ENCODE measurements at regions not wholly inside any gene's neighbourhood (a gene's known extent, or its start where the extent isn't known, plus 50 kb on each side); places are given as distances from the start of the nearest gene placed in this dataset.

DNA sequence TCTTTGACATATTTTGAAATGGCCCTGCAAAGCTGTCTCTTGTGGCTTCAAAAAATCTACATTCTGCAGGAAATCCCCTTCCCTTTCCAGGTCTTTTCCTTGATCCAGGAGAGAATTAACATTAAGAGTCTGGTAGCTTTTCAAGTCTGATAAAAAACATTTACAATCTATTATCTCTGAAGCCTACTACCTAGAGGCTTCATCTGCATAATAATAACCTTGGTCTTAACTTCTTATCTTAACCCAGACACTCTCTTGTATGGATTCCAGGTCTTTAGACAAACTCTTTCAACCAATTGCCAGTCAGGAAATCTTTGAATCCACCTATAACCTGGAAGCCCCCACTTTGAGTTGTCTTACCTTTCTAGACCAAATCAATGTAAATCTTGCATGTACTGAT lies 179.3 kb upstream of the ZC3H15 start:
- TF ChIP-seq, protein P1, sequence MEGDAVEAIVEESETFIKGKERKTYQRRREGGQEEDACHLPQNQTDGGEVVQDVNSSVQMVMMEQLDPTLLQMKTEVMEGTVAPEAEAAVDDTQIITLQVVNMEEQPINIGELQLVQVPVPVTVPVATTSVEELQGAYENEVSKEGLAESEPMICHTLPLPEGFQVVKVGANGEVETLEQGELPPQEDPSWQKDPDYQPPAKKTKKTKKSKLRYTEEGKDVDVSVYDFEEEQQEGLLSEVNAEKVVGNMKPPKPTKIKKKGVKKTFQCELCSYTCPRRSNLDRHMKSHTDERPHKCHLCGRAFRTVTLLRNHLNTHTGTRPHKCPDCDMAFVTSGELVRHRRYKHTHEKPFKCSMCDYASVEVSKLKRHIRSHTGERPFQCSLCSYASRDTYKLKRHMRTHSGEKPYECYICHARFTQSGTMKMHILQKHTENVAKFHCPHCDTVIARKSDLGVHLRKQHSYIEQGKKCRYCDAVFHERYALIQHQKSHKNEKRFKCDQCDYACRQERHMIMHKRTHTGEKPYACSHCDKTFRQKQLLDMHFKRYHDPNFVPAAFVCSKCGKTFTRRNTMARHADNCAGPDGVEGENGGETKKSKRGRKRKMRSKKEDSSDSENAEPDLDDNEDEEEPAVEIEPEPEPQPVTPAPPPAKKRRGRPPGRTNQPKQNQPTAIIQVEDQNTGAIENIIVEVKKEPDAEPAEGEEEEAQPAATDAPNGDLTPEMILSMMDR (IDR thresholded peaks at IDR 0.05; ENCODE audit: insufficient read depth, low read length, missing control alignments): no peak
- H3K4me3 ChIP-seq (ENCODE audit: low read depth, low read length): no peak overlapping the region
- ChIA-PET POLR2A (no interaction called here), CTCF (no interaction called here)
- DNase-seq (ENCODE audit: low read depth, low spot score): no peak

DNA sequence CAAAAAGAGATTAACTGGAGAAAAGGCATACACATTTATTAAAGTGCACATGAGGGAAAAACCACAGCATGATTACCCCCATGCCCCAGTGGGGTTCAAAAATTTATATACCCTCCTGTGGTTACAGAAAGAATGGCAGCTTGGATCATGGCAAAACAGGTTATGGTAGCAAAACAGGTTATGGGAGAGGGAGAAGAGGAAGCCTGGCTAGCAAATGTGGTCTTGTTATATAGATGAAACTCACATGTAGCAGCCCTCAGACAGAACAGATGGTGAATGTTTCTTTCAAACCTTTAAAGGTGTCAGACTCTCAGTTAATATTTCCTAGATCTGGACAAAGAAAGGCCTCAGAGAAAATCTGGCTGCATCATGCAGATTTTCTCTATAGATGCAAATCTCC lies 178.2 kb upstream of the ZC3H15 start:
- CTCF ChIA-PET: no interaction called here
- no peak overlapping the region for H3K4me3 ChIP-seq (ENCODE audit: low read depth, low read length)
- POLR2A ChIA-PET: no interaction called here
- no peak for DNase-seq (ENCODE audit: low read depth, low spot score)
- TF ChIP-seq, protein P1 (IDR thresholded peaks at IDR 0.05; ENCODE audit: insufficient read depth, low read length, missing control alignments): no peak

DNA sequence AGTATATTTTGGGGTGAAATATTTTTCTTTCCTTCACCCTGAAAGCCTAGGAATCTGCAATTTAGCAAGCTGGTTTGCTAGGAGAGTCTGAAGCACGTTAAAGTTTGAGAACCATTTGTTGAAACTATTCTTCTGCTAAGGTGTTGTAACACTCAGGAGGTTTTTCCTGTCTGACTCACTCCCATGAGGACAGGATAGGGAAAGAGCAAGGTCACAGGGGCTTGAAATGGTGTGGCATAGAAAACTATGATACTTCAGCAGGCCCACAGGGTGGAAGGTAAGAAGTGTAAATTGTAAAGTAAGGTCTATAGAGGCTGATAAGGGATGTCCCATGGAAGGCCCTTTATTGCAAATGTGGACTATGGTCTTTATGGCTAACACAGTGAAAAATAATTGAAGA lies 177.7 kb upstream of the ZC3H15 start:
- CTCF ChIA-PET: no interaction called here
- DNase-seq (ENCODE audit: low read depth, low spot score): no peak
- TF ChIP-seq, protein P1 (IDR thresholded peaks at IDR 0.05; ENCODE audit: insufficient read depth, low read length, missing control alignments): no peak
- POLR2A ChIA-PET: no interaction called here
- no peak overlapping the region for H3K4me3 ChIP-seq (ENCODE audit: low read depth, low read length)

DNA sequence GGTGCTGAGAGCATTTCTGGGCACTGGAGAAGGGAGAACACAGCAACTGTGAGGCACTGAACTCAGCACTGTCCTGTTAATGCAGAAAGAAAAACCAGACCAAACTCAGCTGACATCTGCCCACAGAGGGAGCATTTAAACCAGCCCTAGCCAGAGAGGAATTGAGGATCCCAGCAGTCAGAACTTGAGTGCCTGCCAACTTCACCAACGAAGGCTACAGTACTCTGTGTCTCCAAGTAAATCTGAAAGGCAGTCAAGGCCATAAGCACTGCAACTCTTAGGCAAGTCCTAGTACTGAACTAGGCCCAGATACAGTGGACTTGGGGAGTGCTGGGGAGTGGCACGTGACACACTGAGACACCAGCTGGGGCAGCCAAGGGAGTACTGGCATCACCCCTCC lies 176.2 kb upstream of the ZC3H15 start:
- CTCF ChIA-PET: no interaction called here
- POLR2A ChIA-PET: no interaction called here
- peak; percentile 3 for DNase-seq (ENCODE audit: low read depth, low spot score)
- TF ChIP-seq, protein P1 (IDR thresholded peaks at IDR 0.05; ENCODE audit: insufficient read depth, low read length, missing control alignments): no peak
- H3K4me3 ChIP-seq (ENCODE audit: low read depth, low read length): no peak overlapping the region

DNA sequence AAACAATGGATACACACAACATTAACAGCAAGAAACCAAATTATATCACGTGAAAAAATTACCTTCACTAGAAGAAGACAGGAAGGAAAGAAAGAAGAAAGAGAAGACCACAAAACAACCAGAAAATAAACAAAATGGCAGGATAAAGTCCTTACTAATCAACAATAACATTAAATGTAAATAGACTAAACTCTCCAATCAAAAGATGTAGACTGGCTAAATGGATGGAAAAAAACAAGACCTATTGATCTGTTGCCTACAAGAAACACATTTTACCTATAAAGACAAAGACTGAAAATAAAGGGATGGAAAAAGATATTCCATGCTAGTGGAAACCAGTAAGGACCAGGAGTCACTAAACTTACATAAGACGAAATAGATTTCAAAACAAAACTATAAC lies 167.0 kb upstream of the ZC3H15 start:
- H3K4me3 ChIP-seq (ENCODE audit: low read depth, low read length): no peak overlapping the region
- no peak for DNase-seq (ENCODE audit: low read depth, low spot score)
- CTCF ChIA-PET: no interaction called here
- POLR2A ChIA-PET: no interaction called here
- TF ChIP-seq, protein P1 (IDR thresholded peaks at IDR 0.05; ENCODE audit: insufficient read depth, low read length, missing control alignments): no peak

DNA sequence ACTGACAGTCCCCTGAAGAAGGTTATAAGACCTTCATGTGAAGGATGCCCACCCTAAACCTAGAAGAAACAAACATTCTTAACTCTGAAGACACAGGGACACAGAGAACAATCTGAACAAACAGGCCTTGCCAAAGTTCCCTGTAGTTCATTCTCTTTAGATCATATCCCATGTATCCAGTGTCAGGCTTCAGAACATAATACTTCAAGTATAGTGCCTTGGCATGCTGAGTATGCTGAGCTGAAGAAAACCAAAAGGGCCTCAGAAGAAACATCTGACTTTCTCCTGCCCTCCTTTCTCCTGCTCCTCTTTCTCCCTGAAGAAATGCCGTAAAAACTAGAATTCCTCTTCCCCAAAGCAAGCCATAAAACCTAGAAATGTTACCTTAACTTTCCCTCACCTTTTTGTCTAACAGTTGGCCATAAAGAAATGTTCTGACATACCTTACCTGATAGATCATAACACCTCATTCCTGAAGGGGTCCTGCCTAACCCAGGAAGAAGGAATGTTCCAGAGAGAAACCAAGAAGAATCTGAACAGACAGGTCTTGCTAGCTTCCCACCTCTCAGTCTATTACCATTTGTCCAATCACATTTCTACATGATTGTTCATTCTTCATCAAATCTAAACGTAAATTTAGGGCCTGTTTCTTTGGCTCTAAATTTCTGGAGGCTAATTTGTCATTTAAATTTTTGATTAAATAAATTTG lies 160.1 kb upstream of the ZC3H15 start:
- ChIA-PET POLR2A (no interaction called here), CTCF (no interaction called here)
- DNase-seq (ENCODE audit: low read depth, low spot score): no peak
- TF ChIP-seq, protein P1 (IDR thresholded peaks at IDR 0.05; ENCODE audit: insufficient read depth, low read length, missing control alignments): no peak
- H3K4me3 ChIP-seq (ENCODE audit: low read depth, low read length): no peak overlapping the region
